ENCODE measurements at regions not wholly inside any gene's neighbourhood (a gene's known extent, or its start where the extent isn't known, plus 50 kb on each side); places are given as distances from the start of the nearest gene placed in this dataset.

DNA sequence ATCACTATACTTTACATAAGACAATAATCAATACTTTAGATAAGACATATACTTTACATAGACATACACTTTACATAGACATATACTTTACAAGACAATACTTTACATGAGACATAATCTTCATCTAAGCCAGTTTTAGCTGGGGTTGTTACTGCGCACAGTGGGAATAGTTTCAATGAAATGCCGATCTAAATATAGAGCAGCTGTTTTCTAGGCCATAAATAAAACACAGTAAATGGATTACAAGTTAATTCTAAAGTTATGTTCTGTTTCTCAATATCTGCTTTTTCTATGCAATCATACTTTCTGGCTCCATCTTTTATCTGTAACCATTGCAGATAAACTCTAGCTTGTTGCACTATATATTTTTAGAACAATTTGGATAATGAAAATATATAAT lies 1470.6 kb upstream of the PABPC4L start:
- no peak for TF ChIP-seq EZH2 (IDR thresholded peaks at IDR 0.05; ENCODE audit: borderline replicate concordance, low read depth, low read length, poor library complexity, severe bottlenecking)
- TF ChIP-seq, protein P1, sequence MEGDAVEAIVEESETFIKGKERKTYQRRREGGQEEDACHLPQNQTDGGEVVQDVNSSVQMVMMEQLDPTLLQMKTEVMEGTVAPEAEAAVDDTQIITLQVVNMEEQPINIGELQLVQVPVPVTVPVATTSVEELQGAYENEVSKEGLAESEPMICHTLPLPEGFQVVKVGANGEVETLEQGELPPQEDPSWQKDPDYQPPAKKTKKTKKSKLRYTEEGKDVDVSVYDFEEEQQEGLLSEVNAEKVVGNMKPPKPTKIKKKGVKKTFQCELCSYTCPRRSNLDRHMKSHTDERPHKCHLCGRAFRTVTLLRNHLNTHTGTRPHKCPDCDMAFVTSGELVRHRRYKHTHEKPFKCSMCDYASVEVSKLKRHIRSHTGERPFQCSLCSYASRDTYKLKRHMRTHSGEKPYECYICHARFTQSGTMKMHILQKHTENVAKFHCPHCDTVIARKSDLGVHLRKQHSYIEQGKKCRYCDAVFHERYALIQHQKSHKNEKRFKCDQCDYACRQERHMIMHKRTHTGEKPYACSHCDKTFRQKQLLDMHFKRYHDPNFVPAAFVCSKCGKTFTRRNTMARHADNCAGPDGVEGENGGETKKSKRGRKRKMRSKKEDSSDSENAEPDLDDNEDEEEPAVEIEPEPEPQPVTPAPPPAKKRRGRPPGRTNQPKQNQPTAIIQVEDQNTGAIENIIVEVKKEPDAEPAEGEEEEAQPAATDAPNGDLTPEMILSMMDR (conservative IDR thresholded peaks at IDR 0.05; ENCODE audit: low read depth, low read length) = no peak

Measured in A673 (cell line).